CD14-positive monocyte (primary cell): ENCODE measurements at regions not wholly inside any gene's neighbourhood (a gene's known extent, or its start where the extent isn't known, plus 50 kb on each side); places are given as distances from the start of the nearest gene placed in this dataset.

Experiments used
- DNase-seq, 3 donors: peaks; one replicate each; pipeline ENCODE4 v3.0.0-alpha.2; 2011 to 2022
- H2AFZ ChIP-seq: 2 replicates; pipeline ENCODE4 v1.6.0; 2012; ENCODE audit warnings: mild to moderate bottlenecking, low read depth, low read length, inconsistent platforms; ENCODE audit not compliant: insufficient read depth, poor library complexity, severe bottlenecking
- H3K27ac ChIP-seq, 2 donors: 1 replicate in 1 of 2; 2 replicates in 1 of 2; pipeline ENCODE4 v1.5.1; 2012 to 2013; ENCODE audit warnings: low read length in 2 of 2, control low read depth in 1 of 2, inconsistent platforms in 1 of 2, low read depth in 1 of 2, mild to moderate bottlenecking in 1 of 2
- H3K27me3 ChIP-seq, 2 donors: one replicate each; pipeline versions ENCODE4 v1.6.0 to v1.6.1; 2011 to 2013; ENCODE audit warnings: low read length in 2 of 2; ENCODE audit not compliant: control insufficient read depth in 2 of 2, insufficient read depth in 2 of 2
- H3K36me3 ChIP-seq, 2 donors: replicated peaks in 1 of 2; 1 replicate in 1 of 2; 2 replicates in 1 of 2; pipeline versions ENCODE4 v1.5.1 to v1.6.1; 2012 to 2013; ENCODE audit warnings: low read length in 2 of 2, control low read depth in 1 of 2, inconsistent platforms in 1 of 2, mild to moderate bottlenecking in 1 of 2; ENCODE audit not compliant: insufficient read depth in 2 of 2, control insufficient read depth in 1 of 2
- H3K4me1 ChIP-seq, 2 donors: 1 replicate in 1 of 2; 2 replicates in 1 of 2; pipeline versions ENCODE4 v1.5.1 to v1.6.1; 2012 to 2013; ENCODE audit warnings: low read length in 2 of 2, control low read depth in 1 of 2, inconsistent platforms in 1 of 2, mild to moderate bottlenecking in 1 of 2, moderate library complexity in 1 of 2; ENCODE audit not compliant: insufficient read depth in 2 of 2, control insufficient read depth in 1 of 2
- H3K4me2 ChIP-seq: replicated peaks from 2 replicates; pipeline ENCODE3; 2012; ENCODE audit warnings: low read length, moderate library complexity, mild to moderate bottlenecking; ENCODE audit not compliant: poor library complexity, severe bottlenecking; ENCODE audit errors: extremely low read depth
- H3K4me3 ChIP-seq, 3 experiments: fragments of 200-600 bp in 1 of 3; sonication (generic) in 1 of 3; replicated peaks in 1 of 3; 1 replicate in 2 of 3; 2 replicates in 1 of 3; pipeline ENCODE4 v1.5.1; 2011 to 2013; ENCODE audit warnings: low read length in 3 of 3, mild to moderate bottlenecking in 3 of 3, control low read depth in 2 of 3, low read depth in 2 of 3, inconsistent platforms in 1 of 3, moderate library complexity in 1 of 3
- H3K79me2 ChIP-seq: 2 replicates; pipeline ENCODE4 v1.6.0; 2012; ENCODE audit warnings: mild to moderate bottlenecking, control low read depth, inconsistent platforms, low read length, moderate library complexity; ENCODE audit not compliant: insufficient read depth
- H3K9ac ChIP-seq: 2 replicates; pipeline ENCODE4 v1.6.0; 2017; ENCODE audit warnings: low read length, mild to moderate bottlenecking; ENCODE audit not compliant: insufficient read depth, poor library complexity, severe bottlenecking
- H3K9me3 ChIP-seq, 2 donors: replicated peaks in 1 of 2; 1 replicate in 1 of 2; 2 replicates in 1 of 2; pipeline versions ENCODE4 v1.5.1 to v1.6.1; 2012 to 2013; ENCODE audit warnings: low read length in 2 of 2, control low read depth in 1 of 2; ENCODE audit not compliant: control insufficient read depth in 1 of 2, insufficient read depth in 1 of 2
- H4K20me1 ChIP-seq: 2 replicates; pipeline ENCODE4 v1.6.0; 2012; ENCODE audit warnings: mild to moderate bottlenecking, low read length, control low read depth, moderate library complexity; ENCODE audit not compliant: insufficient read depth
- H3K27ac Mint-ChIP-seq, 7 donors: one replicate each; pipeline ENCODE4 v1.8.0; 2020; ENCODE audit warnings: mild to moderate bottlenecking in 7 of 7, mixed read lengths in 7 of 7, moderate library complexity in 6 of 7, inconsistent platforms in 2 of 7
- H3K27me3 Mint-ChIP-seq, 3 donors: one replicate each; pipeline ENCODE4 v1.8.0; 2021 to 2022; ENCODE audit warnings: low read depth in 3 of 3, mild to moderate bottlenecking in 3 of 3, mixed read lengths in 3 of 3, moderate library complexity in 3 of 3, inconsistent platforms in 1 of 3
- H3K36me3 Mint-ChIP-seq, 2 donors: one replicate each; pipeline ENCODE4 v1.8.0; 2020; ENCODE audit warnings: mixed read lengths in 2 of 2, inconsistent platforms in 1 of 2, mild to moderate bottlenecking in 1 of 2
- H3K4me1 Mint-ChIP-seq: one replicate; pipeline ENCODE4 v1.8.0; 2020; ENCODE audit warnings: mild to moderate bottlenecking, mixed read lengths
- H3K4me3 Mint-ChIP-seq, 2 donors: one replicate each; pipeline ENCODE4 v1.8.0; 2020; ENCODE audit warnings: mild to moderate bottlenecking in 2 of 2, mixed read lengths in 2 of 2, moderate library complexity in 1 of 2
- H3K9me3 Mint-ChIP-seq, 7 donors: one replicate each; pipeline ENCODE4 v1.8.0; 2020 to 2022; ENCODE audit warnings: mixed read lengths in 7 of 7, mild to moderate bottlenecking in 6 of 7, moderate library complexity in 6 of 7, inconsistent platforms in 2 of 7
- WGBS: methylation state at CpG from one replicate; pipeline ENCODE4 v1.1.5; 2013; ENCODE audit warnings: missing lambda C conversion rate; ENCODE audit not compliant: insufficient coverage; 5-methylcytosine and 5-hydroxymethylcytosine counted together
- intact Hi-C, 2 donors: fragments of 100-400 bp; cut with micrococcal nuclease; formaldehyde crosslinking; loops; one replicate each; pipeline versions ENCODE4 v1.15.0 to v1.15.1; 2023
- TF ChIP-seq, protein P1 (sequence below): fragments of 200-600 bp; IDR thresholded peaks from one replicate; pipeline ENCODE4 v1.8.0; 2022; ENCODE audit warnings: antibody characterized with exemption, mild to moderate bottlenecking

GRCh38 chr4:144208074-144208473 lies 67.6 kb upstream of the GYPA start:
- Mint-ChIP-seq H3K36me3 (no peaks in the 10 kb centered on the region), H3K9me3 (peaks cover 0 to 8% (median 3%) of the 10 kb centered on the region in 7 donors), H3K27me3 (no peaks in the 10 kb centered on the region), H3K4me1 (no peaks in the 10 kb centered on the region), H3K27ac (no peak overlapping the region), H3K4me3 (no peak overlapping the region)
- TF ChIP-seq, protein P1, sequence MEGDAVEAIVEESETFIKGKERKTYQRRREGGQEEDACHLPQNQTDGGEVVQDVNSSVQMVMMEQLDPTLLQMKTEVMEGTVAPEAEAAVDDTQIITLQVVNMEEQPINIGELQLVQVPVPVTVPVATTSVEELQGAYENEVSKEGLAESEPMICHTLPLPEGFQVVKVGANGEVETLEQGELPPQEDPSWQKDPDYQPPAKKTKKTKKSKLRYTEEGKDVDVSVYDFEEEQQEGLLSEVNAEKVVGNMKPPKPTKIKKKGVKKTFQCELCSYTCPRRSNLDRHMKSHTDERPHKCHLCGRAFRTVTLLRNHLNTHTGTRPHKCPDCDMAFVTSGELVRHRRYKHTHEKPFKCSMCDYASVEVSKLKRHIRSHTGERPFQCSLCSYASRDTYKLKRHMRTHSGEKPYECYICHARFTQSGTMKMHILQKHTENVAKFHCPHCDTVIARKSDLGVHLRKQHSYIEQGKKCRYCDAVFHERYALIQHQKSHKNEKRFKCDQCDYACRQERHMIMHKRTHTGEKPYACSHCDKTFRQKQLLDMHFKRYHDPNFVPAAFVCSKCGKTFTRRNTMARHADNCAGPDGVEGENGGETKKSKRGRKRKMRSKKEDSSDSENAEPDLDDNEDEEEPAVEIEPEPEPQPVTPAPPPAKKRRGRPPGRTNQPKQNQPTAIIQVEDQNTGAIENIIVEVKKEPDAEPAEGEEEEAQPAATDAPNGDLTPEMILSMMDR = no peak
- no peaks in the 10 kb centered on the region for H3K4me1 ChIP-seq
- intact Hi-C loops = no loop called here
- H3K36me3 ChIP-seq = no peaks in the 10 kb centered on the region
- no peak overlapping the region for H3K4me3 ChIP-seq
- no peak overlapping the region for H2AFZ ChIP-seq
- no peaks in the 10 kb centered on the region for H3K9me3 ChIP-seq
- no peak for DNase-seq
- WGBS = no CpG with 5 or more reads among the region's 2 CpGs
- H3K27ac ChIP-seq = no peak overlapping the region
- H3K27me3 ChIP-seq = no peaks in the 10 kb centered on the region
- H4K20me1 ChIP-seq = no peaks in the 10 kb centered on the region
- no peak overlapping the region for H3K9ac ChIP-seq
- H3K79me2 ChIP-seq = no peaks in the 10 kb centered on the region
- H3K4me2 ChIP-seq = no peak overlapping the region

DNA sequence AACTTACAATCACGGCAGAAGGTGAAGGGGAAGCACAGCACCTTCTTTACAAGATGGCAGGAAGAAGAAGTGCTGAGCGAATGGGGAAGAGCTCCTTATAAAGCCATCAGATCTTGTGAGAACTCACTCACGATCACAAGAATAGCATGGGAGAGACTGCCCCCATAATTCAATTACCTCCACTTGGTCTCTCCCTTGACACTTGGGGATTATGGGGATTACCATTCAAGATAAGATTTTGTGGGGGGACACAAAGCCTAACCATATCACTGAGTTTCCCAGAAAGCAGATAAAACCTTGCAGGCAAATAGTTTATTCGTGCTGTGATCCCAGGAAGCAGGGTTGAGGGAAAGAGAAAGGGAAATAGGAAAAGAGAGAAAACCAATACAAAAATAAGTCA lies 69.0 kb upstream of the GYPA start:
- intact Hi-C loops = no loop called here

More for the DNA sequence above, 69.0 kb upstream of the GYPA start:
- Mint-ChIP-seq H3K9me3 (peaks cover 0 to 6% (median 3%) of the 10 kb centered on the region in 7 donors), H3K27me3 (no peaks in the 10 kb centered on the region), H3K36me3 (no peaks in the 10 kb centered on the region), H3K4me3 (no peak overlapping the region), H3K4me1 (no peaks in the 10 kb centered on the region), H3K27ac (no peak overlapping the region)
- TF ChIP-seq, protein P1 = no peak
- no peak overlapping the region for H3K4me3 ChIP-seq
- H2AFZ ChIP-seq = no peak overlapping the region
- no peaks in the 10 kb centered on the region for H3K9me3 ChIP-seq
- no peaks in the 10 kb centered on the region for H3K27me3 ChIP-seq
- no peaks in the 10 kb centered on the region for H3K79me2 ChIP-seq
- no peaks in the 10 kb centered on the region for H4K20me1 ChIP-seq
- H3K4me1 ChIP-seq = no peaks in the 10 kb centered on the region
- no CpG with 5 or more reads among the region's 4 CpGs for WGBS
- no peak overlapping the region for H3K27ac ChIP-seq
- no peak overlapping the region for H3K4me2 ChIP-seq
- DNase-seq = no peak
- no peaks in the 10 kb centered on the region for H3K36me3 ChIP-seq
- H3K9ac ChIP-seq = no peak overlapping the region
